GM20000 (cell line): ENCODE measurements at regions not wholly inside any gene's neighbourhood (a gene's known extent, or its start where the extent isn't known, plus 50 kb on each side); places are given as distances from the start of the nearest gene placed in this dataset.
"Not testable (repeated sequence)": the region's sequence is repeated elsewhere in the genome, so short reads cannot be mapped to it uniquely, and the experiment has no call there.

ENCODE experiments used
- DNase-seq: peaks from one replicate; pipeline ENCODE4 v3.0.0; 2012; ENCODE audit warnings: low spot score
- TF ChIP-seq, protein P1 (sequence below): IDR thresholded peaks from 2 replicates; pipeline ENCODE4 v1.5.1; 2012; ENCODE audit warnings: mild to moderate bottlenecking, control low read depth; ENCODE audit errors: extremely low read depth, missing control alignments

DNA sequence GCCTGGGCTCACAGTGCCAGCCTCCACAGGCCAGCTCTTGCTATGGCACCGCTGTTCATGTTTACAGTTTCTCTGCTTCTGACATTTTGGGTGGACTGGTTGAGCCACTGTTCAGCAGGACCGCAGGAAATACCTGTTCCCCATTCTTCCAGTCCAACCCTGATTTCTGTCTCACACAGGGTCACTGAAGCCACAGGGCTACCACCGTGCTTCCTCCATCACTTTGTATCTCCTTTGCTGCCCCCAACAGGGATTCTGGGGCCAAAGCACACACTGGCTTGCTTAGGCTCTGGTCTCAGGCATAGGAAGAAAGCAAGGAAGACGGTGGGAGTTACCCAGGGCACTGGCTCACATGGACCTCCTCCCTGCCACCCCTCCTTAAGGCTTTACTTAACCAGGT, 164.5 kb downstream of the UNC5CL start:
- TF ChIP-seq, protein P1, sequence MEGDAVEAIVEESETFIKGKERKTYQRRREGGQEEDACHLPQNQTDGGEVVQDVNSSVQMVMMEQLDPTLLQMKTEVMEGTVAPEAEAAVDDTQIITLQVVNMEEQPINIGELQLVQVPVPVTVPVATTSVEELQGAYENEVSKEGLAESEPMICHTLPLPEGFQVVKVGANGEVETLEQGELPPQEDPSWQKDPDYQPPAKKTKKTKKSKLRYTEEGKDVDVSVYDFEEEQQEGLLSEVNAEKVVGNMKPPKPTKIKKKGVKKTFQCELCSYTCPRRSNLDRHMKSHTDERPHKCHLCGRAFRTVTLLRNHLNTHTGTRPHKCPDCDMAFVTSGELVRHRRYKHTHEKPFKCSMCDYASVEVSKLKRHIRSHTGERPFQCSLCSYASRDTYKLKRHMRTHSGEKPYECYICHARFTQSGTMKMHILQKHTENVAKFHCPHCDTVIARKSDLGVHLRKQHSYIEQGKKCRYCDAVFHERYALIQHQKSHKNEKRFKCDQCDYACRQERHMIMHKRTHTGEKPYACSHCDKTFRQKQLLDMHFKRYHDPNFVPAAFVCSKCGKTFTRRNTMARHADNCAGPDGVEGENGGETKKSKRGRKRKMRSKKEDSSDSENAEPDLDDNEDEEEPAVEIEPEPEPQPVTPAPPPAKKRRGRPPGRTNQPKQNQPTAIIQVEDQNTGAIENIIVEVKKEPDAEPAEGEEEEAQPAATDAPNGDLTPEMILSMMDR = no peak
- no peak for DNase-seq

DNA sequence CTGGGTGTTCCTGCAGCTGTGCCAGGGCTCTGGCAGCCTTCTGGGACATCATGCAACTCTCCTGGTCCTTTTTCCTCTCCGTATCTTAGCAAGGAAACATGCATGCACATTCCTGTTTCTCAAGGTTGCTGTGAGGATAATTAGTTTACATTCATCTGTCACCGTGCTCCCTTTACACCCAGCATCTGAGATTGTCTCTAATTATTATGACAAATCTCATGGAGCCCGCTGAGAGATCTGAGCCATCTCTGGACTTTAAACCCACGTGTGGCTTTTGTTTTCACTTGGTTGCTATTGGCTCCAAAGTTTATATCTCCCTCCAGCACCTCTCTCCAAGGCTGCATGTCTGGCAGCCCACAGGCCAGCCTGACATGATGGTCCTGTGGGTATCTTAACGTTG, 167.6 kb downstream of the UNC5CL start:
- TF ChIP-seq, protein P1 = no peak
- no peak for DNase-seq

DNA sequence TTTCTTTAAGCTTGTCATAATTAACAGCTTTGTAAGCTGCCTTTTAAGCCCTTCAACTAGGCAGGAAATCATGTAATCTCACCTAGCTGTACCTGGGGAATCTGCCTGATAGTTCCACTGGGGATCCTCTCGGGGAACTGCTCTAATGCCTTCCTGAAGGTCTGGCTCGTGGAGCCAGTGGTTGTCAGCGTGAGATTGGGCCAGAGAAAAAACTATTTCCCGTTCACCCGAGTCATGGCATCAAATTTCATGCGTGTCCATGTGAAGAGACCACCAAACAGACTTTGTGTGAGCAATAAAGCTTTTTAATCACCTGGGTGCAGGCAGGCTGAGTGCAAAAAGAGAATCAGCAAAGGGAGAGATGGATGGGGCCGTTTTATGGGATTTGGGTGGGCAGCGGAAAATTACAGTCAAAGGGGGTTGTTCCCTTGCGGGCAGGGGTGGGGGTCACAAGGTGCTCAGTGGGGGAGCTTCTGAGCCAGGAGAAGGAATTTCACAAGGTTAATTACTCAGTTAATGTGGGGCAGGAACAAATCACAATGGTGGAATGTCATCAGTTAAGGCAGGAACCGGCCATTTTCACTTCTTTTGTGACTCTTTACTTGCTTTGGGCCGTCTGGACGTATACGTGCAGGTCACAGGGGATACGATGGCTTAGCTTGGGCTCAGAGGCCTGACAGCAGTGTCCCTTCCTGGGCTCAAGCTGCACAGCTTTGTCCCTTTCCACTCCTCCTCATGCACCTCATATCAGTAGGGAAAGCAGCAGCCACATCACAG, 170.7 kb downstream of the UNC5CL start:
- not testable (repeated sequence) for DNase-seq

DNA sequence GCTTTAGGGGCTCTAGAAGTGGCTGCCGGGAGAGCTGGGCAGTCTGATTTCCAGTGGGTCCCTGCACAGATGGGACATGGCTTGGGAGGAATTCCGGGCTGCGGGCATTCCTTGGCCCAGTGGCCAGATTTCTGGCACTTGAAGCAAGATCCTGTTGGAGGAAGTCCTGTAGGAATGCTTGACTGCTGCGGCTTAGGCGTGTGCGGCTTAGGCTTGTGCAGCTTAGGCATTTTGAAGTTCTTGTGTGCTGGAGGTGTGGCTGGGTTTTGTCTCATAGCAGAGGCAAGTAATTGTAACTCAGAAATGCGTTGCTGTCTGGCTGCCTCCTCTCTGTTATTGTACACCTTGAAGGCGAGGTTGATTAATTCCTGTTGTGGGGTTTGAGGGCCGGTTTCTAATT, 171.5 kb downstream of the UNC5CL start:
- DNase-seq = not testable (repeated sequence)

DNA sequence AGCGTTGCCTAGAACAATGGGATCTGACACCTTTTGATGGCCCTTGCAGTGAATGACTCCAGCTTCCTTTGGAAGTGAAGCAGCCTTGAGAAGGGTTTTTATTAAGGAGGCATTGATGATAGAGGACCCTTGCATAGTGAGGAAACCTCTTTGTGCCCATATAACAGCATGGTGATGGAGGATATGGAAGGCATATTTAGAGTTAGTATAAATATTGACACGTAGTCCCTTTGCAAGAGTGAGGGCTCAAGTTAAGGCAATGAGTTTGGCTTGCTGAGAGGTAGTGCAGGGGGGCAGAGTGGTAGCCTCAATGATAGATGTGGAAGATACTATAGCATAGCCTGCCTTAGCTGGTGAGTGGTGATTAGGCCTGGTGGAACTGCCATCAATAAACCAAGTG, 173.8 kb downstream of the UNC5CL start:
- not testable (repeated sequence) for DNase-seq

DNA sequence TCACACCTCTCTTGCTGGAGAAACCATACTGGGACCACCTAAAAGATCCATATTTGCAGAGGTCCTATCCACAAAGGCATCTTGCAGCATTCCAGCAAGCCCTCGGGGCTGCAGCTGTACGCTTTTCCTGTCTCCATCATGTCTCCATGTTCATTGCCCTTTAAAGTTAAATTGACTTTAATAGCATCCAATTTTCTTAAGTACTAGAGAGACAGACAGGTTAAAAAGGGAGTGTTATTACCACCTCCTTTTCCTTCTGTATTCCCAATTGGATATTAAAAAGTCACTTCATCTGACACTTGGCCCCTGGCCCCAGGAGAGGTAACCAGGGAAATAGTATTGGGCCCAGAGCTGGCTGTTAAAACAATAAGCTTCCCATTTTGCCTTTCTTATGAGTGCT, 178.6 kb downstream of the UNC5CL start:
- TF ChIP-seq, protein P1 = no peak
- DNase-seq = no peak

DNA sequence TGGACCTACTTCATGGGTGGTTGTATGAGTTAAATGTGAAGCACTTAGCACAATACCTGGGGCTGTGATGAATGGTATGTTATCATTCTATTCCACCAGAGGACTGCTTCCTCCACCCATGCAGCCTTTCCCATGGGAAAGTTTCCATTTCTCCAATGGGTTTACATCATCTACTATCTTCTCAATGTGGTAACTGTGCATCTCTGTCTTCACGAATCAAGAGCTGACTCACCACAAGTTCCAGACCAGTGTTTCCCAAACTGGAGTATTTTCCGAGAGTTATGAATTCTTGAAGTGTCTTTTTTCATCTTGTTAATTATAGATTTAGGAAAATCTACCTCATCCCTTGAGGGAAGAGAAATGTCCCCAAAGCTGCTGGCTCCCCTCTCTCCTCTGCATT, 182.8 kb downstream of the UNC5CL start:
- no peak for DNase-seq
- TF ChIP-seq, protein P1 = no peak

DNA sequence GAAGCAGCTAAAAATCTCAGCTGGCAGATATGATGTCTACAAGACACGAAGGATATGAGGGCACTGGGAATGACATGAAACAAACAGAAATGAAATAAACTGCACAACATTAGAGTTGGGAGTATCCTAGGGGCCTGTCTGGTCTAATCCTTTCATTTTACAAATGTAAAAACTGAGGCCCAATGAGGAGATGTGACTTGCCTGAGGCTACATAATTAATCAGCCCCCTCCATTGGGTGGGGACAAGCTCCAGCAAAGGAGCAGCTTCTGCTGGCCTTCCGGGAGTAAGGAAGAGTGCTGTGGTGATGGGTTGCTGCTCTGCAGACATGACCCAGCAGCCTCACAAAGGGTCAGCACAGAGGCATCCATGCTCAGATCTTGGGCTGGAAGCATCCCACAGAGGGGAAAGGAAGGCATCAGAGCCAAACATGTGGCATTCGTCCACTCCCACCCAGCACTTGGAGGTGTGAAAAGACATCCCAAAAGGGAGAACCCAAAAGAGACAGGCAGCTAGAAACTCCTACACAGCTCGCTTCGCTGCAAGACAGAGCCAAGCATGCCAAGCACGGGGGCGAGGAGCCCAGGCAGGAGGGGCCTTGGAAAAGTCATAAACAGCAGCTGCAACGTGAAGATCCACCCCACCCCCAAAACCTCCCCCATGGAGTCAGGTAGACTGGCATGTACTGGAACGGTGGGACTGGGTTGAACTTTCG, 183.7 kb downstream of the UNC5CL start:
- no peak for DNase-seq
- TF ChIP-seq, protein P1 = no peak

DNA sequence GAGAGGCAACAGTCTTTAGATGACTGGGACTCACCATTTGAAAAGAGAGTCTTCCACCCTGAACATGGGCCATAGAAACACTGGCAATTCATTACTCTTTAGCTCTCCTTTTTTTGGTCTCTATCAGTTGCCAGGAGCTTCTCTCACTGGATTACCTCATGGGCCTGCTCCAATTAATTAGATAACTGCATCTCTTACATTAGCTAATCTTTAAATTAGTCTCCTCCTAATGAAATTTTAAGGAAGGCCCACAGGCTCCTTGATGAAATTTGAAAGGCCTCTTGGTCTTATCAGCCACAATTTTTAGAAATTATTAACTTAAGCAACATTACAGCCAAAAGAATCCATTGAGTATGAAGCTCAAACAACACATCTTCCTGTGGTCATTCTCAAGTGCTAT, 184.4 kb downstream of the UNC5CL start:
- DNase-seq = no peak
- TF ChIP-seq, protein P1 = no peak
